SHP77 treated with DMSO at 0.1 percent for 48 hours (cell line): ENCODE measurements at regions not wholly inside any gene's neighbourhood (a gene's known extent, or its start where the extent isn't known, plus 50 kb on each side); places are given as distances from the start of the nearest gene placed in this dataset.
"Not testable (repeated sequence)": the region's sequence is repeated elsewhere in the genome, so short reads cannot be mapped to it uniquely, and the experiment has no call there.

Experiments
- DNase-seq: peaks from one replicate; lab custom pipeline; 2025; lab: John Stamatoyannopoulos, UW

DNA sequence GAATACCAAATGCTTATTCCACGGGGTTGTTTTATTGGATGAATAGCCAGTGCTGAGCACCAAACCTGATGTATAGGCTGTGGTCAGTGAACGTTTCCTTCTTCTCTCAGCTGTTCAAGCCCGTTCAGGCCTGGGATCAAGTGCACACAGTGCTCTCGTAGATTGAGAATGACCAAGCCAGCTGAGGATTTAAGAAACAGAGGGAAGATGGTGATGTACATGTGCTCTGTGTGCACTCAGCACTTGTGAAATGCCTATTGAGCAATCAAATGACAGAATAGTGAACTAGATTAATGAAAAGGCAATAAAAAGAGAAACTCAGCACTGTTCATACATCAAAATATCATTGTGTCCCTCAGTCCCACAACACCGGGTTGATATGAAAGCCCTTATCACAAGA is 302.5 kb downstream of the BMPER start:
- no peak for DNase-seq

DNA sequence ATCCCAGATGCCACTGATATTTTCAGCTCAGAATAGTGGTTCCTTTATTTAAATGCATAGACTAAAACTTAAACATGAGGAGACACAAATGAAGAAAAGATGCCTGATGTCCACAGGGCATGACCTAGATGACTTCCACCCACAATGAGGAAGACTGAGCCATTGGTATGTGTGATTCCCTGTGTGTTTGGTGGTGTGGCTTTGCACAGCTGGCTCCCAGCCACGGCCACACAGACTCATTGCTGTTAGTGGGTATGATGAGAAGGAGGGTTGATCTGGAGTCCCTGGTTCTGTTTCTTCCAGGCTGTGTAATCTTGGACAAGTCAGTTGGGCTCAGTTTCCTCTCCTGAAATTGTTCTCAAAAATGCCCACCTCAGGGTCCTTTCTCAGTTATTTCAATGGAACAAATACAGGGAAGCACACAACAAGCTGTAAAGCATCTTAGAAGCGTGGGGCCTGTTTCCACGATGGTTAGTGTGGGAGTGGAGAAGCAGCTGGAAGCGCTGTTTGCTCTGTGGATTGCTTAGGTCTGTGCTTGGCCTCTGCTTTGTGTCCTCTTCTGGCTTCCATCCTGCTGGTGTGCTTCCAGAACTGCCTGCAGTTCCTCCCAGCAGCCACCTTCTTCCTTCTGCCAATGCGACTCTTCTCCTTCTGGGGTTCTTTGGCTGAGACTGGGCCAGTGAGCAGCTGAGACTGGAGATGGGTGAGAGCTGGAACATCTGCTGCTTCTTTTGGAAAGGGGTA is 303.7 kb downstream of the BMPER start:
- no peak for DNase-seq

DNA sequence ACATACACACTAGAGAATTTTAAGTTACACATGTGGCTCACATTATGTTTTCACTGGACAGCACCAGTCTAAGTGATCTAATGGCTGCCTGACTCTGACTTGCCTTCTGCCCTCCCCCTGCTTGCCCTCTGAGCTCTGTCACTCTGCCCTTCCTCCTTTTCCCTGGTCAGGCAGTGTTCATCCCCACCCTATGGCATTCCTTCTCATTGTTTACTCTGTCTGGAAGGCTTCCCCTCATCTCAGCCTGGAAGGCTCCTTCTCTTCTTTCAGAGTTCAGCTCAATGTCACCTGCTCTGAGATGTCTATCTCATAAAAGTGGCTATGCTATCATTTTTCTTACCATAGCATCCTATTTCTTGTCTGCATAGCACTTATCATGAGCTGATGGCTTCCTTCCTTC is 305.7 kb downstream of the BMPER start:
- no peak for DNase-seq

DNA sequence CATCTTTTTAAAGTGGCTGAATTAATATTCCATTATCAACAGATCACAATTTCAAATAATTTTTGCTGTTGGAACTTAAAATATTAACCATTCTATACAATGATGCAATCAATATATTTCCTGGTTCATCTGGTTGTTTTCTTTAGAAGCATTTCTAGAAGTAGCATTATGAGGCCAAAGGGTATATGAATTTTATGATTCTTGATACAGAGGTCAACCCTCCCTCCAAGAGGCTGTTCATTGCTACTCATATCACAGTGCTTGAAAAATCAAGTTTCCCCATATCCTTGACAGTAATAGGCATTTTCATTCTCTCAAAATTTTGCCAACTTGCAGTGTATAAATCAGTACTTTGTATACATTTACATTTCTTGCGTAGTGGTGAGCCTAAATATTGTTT is 312.6 kb downstream of the BMPER start:
- no peak for DNase-seq

DNA sequence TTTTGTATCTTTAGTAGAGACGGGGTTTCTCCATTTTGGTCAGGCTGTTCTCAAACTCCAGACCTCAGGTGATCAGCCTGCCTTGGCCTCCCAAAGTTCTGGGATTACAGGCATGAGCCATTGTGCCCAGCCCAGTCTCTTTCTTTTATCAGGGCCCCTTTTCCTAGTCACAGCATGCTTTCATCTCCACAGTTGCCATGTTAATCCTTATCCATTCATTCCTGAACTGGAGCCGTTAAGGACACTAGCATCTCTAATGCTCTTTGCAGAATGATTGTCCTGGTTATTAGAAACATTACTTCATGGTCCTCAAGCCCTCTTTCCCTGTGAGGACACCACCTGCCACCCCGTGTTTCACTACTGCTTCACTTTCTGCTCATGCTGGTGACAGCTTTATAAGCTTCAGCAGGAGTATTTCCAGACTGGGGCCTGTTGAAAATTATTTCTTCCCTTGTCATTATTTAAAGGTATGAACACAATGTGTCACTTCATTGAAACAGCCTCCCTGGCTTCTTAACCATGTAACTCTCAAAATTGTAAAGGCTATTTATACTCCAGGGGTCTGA is 313.9 kb downstream of the BMPER start:
- DNase-seq, result no peak

DNA sequence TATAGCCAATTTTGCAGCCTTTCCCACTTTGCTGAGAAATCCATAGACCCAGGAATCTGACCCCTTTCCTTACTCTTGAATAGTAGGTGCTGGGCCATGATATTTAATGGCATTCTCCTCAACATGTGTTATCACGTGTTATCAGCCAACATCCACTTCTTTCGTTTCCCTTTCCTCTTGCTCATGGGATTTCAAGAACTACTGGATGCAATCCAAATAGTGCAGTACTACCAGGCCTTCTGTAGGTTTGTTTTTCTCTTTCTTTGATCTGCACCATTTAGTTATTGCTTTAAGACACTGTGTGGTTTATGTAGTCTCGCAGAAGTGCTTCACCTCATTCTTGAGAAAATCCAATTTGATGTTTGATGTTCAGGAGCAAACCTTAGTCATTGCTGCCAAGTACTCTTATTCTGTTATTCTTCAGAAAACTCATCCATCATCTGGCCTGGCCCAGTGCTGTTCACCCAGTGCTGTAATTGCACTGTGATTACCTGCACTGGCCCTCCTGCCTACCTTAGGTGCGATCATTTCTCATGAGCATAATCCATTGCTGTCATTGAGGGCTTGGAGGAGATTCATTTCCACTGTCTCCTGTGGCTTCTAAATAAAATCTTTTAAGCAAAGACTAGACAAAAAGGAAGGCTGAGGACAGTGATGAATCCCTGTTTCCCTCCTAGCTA is 315.3 kb downstream of the BMPER start:
- no peak for DNase-seq

GRCh38 chr7:34222316-34222715 is 317.0 kb downstream of the BMPER start:
- DNase-seq, result no peak

GRCh38 chr7:34222722-34223121 is 317.4 kb downstream of the BMPER start:
- DNase-seq, result no peak

- DNase-seq, result no peak
Observed at GRCh38 chr7:34224281-34224680, 318.9 kb downstream of the BMPER start.

DNA sequence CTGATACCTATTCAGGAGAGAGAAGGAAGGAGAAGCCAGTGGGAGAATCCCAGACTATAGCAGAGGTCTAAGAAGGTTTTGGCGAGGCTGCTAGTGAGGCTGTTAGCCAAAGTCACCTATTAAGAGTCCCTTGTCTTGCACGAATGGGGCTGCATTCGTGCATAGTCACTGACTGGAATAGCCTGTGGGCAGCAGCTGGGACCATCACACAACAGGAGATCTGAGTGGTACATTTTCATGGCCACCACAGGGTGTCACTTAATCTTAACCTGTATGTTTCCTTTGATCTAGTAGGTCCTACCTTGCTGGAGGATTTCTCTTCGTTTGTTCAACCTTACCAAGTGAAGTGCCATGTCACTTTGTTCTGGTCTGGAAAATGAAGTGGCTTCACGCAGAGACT is 319.9 kb downstream of the BMPER start:
- no peak for DNase-seq

- no peak for DNase-seq
Observed at GRCh38 chr7:34227525-34227924, 322.2 kb downstream of the BMPER start.

DNA sequence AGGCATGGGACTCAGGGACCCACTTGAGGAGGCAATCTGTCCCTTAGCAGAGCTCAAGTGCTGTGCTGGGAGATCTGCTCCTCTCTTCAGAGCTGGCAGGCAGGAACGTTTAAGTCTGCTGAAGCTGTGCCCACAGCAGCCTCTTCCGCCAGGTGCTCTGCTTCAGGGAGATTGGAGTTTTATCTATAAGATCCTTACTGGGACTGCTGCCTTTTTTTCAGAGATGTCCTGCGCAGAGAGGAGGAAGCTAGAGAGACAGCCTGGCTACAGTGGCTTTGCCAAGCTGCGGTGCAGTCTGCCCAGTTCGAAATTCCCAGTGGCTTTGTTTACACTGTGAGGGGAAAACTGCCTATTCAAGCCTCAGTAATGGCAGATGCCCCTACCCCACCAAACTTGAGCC is 329.8 kb downstream of the BMPER start:
- not testable (repeated sequence) for DNase-seq

DNA sequence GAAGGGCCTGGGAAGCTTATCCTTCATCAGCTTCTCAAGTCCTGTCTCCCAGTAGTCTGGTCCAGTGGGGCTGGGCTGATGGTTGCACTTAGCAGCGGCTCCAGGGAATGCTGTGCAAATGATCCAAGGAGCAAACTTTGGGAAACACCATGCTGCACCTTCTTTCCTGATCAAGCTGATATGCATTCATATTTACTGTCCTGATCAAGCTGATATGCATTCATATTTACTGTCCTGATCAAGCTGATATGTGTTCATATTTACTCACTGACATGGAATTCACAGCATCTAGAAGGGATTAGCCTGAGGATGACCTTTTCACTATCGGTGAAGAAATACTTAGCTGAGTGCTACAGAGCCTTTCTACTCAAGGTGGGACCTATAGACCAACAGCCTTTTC is 330.7 kb downstream of the BMPER start:
- no peak for DNase-seq

- no peak for DNase-seq
Observed at GRCh38 chr7:34236839-34237492, 331.6 kb downstream of the BMPER start.

DNA sequence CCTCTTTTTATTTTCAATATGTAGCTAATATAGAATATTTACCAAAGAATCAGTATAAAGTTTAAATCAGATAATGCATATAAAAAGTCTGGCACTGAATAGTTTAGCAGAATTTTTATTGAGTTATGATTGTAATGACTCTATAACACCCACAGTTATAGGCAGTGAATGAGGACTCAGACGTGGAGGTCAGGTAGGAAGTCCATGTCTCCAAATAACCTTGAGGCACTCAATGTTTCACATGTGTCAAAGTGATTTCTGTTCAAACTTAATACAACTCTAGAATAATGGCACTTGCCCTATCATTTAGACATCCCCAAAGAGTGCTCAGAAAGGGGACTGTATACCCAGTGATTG is 332.1 kb downstream of the BMPER start:
- DNase-seq, result no peak

GRCh38 chr7:34240417-34240816 is 335.1 kb downstream of the BMPER start:
- no peak for DNase-seq

- DNase-seq, result no peak
Observed at GRCh38 chr7:34242391-34242790, 337.1 kb downstream of the BMPER start.

GRCh38 chr7:34245246-34245645 is 339.9 kb downstream of the BMPER start:
- no peak for DNase-seq

- no peak for DNase-seq
Observed at GRCh38 chr7:34247468-34247867, 342.1 kb downstream of the BMPER start.

DNA sequence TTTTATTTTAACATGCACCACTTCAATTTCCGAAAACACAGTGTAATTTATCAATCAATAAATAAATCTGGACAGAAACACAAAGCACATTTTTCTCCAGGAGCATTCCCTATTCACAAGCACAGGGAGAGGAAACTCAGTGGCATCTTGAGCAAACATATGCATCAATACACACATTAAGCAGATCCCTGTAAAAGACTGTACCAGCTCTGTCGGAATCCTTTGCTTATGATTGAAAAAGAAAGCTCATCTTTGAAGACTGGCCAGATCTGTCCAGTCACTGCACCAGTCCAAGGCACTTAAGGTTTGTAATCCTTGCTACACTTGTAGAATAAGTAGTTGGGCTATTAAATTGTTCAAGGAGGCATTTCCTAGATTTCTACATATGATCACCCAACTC is 343.9 kb downstream of the BMPER start:
- no peak for DNase-seq

DNA sequence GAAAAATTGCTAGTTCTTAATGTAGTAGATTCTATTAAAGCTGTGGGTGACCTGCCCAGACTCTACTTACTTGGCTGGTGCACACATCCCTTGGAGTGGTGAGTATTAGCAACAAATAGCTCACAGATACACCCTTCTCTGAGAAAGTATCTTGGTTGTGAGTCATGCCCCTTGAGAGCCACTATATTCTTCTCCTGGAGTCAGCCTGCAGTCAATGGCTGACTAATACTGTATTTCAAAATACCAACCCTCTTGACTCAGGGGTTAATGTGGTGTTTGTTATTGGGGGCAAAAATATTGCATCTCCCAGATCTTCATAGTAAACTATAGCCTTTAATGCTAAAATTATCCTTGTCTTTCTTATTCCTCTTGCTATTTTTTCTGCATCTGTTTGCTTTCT is 354.9 kb downstream of the BMPER start:
- DNase-seq, result no peak

GRCh38 chr7:34263168-34263567 is 357.8 kb downstream of the BMPER start:
- no peak for DNase-seq

DNA sequence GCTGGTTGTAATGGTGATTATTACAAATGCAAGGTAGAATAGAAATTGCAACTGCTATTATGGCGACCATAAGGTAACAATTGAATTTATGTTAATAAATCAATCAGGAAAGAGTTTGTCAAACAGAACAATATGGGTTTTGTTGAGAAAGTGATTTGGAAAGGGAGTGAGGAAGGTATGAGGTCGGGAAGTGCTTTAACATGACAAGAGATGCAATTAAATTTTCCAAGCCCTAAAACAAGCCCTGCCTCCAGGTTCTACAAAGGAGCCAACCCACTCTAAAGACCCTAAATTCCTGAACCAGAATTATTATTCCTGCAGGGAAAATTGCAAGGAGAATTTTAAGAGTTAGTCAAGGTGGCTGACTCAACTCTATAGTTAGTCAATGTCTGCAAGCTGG is 363.7 kb downstream of the BMPER start:
- no peak for DNase-seq
